ENCODE measurements at regions not wholly inside any gene's neighbourhood (a gene's known extent, or its start where the extent isn't known, plus 50 kb on each side); places are given as distances from the start of the nearest gene placed in this dataset.
"Not testable (repeated sequence)": the region's sequence is repeated elsewhere in the genome, so short reads cannot be mapped to it uniquely, and the experiment has no call there.

DNA sequence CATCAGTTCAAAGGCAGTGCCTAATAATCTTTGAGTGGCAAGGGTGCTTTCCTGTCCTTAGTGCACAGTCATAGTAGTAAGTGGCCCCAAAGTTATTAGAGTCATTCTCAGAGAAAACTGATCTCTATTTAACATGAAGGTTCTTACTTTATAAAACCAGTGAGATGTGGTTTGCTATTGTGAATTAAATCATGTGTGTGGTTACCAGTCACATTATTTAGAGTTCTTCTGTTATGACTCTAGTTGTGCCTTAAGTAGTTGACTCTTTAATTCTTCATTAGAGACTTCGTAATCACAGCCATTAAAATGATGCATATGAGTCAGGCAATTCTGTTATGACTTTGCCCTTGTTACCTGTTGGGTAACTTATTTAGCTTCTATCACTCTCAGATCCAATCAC, 1392.9 kb upstream of the ACVR2A start:
- DNase-seq (ENCODE audit: low read depth in 2 of 3, low spot score in 2 of 3) = no peak

DNA sequence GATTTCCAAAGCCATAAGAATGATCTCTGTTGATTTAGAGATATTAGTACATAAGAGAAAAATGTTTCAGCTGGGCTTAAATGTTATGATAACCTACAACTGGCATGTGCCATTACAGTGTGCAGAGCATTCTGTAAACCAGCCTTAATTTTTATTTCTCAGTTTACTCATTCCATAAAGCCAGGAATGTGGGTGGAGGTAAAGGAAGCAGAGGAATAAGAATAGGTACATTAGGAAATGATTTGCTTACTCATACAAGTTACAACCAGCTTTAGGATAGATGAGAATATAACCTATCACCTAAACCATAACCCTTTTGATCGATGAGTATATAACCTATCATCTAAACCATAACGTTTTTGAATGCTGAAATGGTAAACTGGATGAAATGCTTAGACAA, 1394.7 kb upstream of the ACVR2A start:
- DNase-seq (ENCODE audit: low read depth in 2 of 3, low spot score in 2 of 3) = no peak

DNA sequence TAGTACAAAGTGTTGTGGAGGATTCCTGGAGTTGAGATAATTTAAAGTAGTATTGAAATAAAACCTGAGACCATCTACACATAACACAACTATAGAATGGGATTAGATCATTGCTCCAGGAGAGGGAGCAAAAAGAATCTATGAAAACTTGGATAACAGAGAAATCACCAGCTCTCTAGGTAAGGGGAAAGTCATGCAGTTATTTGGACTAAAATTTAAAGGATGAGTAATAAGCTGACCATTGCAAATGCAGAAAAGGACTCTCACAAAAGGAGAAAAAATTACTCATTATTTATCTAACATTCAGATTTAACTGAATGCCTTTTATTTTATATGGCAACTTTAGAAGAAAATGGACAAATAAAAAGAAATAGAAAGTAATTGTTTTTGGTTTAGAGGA, 1399.8 kb upstream of the ACVR2A start:
- no peak for DNase-seq (ENCODE audit: low read depth in 2 of 3, low spot score in 2 of 3)

DNA sequence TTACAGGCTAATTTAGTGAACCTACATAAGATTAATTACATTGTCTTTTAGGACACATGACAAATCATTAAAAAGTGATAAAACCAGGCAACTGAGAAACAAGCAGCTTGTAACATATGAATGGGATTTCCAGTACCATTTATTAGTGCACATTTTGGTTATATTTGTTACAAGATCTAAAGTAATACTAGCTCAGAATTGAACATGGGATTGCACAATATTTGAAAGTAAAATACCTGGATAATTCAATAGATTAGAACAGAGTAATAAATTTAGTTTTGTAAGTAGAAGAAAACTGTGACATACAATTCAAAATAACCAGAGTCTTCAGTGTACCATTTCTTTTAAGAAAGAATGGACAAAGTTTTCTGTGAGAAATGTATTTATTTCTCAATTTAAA, 1400.7 kb upstream of the ACVR2A start:
- DNase-seq (ENCODE audit: low read depth in 2 of 3, low spot score in 2 of 3) = no peak

DNA sequence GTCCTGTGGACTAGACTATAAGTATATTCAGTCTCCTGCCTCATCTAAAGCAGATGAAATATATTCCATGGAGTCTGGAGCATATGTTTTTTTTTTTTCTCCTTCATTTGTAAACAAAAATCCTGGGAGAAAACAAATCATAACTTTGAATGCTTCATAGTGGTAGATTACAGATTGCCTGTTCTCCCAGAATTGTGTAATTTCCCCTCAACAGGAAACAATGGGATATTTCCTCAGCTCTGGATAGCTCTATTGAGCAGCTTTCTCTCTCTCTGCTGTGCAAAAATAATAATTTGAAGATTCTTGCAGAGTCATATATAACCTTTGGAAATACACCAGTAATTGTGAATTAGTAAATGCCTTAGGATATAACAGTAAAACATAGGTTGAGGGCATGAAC, 1406.6 kb upstream of the ACVR2A start:
- no peak for DNase-seq (ENCODE audit: low read depth in 2 of 3, low spot score in 2 of 3)

DNA sequence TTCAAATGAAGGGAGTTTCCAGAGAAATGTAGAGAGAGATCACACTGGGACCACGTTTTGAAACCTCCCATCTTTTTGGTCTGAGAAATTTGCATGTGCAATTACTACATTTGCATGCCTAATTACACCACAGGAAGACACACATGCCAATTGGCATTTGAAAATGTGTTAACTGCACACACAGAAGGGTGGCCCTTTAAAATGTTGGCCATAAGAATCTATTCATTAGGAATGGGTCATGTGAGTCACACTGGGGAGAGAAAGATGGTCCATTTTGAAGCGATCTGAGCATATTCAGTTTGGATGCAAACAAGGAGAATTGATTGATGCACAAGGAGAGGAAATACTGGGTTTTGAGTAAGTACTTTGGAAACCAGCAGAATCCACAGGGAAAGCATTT, 1407.1 kb upstream of the ACVR2A start:
- no peak for DNase-seq (ENCODE audit: low read depth in 2 of 3, low spot score in 2 of 3)

DNA sequence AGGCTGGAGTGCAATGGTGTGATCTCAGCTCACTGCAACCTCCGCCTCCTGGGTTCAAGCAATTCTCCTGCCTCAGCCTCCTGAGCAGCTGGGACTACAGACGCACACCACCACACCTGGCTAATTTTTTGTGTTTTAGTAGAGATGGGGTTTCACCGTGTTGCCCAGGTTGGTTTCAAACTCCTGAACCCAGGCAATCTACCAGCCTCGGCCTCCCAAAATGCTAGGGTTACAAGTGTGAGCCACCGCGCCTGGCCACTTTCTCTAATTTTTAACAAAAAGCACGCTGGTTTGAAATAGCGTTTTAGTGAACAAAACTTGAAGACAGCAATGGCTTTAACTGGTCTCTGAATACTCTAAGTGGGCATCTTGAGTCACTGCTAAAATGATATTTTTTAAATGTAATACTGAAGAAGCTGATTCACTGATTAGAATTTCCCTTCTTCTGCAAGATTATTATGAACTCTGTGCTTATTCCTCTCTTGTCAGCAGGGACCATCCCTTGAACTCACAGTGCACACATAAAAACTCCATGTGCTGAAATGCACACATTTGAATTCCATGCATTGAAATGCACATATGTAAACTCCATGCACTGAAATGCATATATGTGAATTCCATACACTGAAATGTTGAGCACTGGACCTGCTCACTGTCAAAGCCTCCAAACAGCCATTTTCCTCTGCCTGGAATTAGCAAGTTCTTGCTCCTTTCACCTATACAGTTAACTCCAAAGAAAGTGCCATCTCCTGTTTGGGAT, 1411.5 kb upstream of the ACVR2A start:
- DNase-seq (ENCODE audit: low read depth in 2 of 3, low spot score in 2 of 3) = no peak

DNA sequence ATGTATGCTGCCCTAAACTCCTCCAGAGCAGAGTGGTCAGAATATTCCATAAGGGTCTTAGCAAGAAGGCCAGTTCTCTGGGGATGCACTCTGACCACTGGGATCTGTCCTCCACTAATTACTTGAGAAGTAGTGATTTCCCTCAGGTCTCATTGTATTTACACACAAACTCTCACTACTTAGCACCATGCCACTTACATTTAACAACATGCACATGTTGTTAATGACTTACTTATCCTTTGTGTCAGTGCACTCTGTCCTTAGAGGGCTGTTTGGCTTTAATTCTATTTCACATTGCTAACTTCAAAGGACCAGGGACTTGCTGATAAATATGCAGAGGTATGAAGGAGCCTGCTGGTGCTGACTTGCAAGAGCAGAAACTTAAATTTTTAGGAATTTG, 1415.5 kb upstream of the ACVR2A start:
- DNase-seq (ENCODE audit: low read depth in 2 of 3, low spot score in 2 of 3) = no peak

DNA sequence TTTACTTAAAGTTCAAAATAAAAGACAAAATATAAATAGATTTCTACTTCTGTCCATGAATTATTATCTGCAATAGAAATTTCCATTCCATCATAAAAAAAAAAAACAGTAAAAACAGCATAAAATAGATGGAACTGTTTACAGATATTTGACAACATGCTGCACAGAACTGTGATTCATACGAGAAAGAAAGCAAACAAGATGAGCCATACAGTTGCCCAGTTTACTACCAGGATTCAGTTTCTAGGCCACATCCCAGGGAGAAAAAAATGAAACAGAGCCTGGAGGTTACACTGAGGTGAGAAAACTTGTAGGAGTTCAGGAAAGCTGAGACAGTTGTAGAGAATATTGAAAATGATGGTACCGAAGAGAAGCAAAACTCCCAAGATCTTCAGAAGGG, 1426.9 kb upstream of the ACVR2A start:
- no peak for DNase-seq (ENCODE audit: low read depth in 2 of 3, low spot score in 2 of 3)

DNA sequence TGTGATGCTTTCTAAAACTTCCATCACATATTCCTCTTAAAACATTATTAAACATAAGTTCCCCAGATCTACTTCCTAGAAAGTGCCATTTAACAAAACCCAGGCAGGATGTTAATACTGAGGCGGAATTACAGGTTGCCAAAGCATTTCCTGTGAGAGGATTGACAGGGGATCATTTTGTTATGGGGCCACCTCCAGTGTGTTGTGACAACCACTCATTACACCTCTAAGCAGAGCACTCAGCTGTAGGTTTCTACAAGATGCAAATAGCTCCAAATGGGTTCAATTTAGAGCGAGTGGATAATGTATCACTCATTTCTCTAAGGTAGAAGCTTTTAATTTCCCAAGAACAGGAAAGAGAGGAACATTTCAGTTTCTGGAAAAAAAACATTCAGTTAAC, 1429.5 kb upstream of the ACVR2A start:
- DNase-seq (ENCODE audit: low read depth in 2 of 3, low spot score in 2 of 3) = no peak

DNA sequence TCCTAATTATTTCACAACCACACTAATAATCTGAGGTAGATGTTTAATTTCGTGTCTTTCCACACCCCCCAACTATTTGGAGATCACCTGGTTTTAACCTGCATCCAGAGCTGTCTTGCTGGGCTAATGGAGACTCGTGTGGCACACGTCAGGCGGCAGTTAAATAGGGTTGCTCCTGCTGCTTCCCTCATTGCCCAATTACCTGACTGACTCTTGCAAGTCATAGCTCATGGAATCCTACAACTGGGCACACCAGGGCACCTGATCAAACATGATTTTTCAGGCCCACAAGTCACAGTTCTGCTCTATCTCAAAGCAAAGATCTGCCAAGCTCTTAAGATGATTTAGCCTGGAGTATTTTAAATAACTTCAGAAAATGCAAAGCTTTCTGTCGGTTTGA, 1430.4 kb upstream of the ACVR2A start:
- DNase-seq (ENCODE audit: low read depth in 2 of 3, low spot score in 2 of 3) = no peak

DNA sequence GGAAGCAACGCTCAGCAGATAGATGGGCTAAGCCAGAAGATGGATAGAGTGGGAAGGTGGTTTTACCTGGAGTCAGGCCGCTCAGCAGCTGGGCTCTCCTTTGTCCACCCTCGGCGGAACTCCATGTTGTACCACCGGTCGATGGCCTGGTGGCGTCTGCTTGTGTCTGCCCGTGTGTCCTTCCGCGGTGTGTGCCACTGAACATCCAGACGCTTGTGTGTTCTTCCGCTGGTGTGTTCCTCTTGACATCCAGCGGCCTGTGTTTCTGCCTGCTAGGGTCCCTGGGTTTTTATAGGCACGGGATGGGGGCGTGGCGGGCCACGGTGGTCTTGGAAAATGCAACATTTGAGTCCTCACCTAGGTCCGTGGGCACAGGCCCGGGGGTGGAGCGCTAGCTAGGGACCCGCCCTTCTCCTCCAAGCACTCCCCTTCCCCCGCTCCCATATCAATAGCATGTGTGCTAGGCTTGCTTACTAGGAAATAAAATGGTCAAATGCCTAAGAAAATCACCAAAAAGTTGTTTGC, 1431.7 kb upstream of the ACVR2A start:
- DNase-seq (ENCODE audit: low read depth in 2 of 3, low spot score in 2 of 3) = no peak

DNA sequence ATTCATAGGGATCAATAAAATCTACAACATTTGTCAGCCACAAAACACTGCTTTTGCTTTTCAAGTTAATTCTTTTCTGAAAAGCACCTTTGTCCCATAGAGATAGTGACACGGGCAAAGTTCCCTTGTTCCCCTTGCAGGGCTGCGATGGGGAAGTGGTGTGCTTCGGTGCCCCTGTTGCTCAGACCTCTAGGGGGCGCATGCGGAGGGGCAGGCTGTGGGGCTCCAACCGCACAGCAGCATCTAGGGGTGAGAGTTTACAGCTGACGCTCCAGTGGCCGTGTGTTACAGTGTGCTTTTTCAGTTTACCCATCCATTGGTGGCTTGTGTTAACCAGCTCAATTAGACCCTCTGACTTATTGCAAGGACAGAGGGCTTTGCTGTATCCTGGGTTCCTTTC, 1432.2 kb upstream of the ACVR2A start:
- DNase-seq (ENCODE audit: low read depth in 2 of 3, low spot score in 2 of 3) = no peak

DNA sequence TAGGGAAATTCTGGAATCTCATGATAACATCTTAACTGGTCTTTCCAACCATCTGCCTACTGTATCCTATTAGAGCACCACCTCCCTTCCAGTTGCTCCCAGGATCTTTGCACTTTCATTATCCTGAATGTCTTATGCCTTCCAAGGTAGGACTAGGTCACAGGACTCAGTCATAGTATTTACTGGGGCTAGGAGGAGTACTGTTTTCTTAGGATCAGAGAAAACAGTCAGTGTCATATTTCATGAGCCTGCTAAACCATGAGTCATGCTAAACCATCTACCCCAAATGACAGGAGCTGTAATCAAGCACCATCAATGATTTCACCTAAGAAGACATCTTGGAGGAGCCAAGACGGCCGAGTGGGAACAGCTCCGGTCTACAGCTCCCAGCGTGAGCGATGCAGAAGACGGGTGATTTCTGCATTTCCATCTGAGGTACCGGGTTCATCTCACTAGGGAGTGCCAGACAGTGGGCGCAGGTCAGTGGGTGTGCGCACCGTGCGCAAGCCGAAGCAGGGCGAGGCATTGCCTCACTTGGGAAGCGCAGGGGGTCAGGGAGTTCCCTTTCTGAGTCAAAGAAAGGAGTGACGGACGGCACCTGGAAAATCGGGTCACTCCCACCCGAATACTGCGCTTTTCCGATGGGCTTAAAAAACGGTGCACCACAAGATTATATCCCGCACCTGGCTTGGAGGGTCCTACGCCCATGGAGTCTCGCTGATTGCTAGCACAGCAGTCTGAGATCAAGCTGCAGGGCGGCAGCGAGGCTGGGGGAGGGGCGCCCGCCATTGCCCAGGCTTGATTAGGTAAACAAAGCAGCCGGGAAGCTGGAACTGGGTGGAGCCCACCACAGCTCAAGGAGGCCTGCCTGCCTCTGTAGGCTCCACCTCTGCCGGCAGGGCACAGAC, 1439.2 kb upstream of the ACVR2A start:
- not testable (repeated sequence) for DNase-seq (ENCODE audit: low read depth in 2 of 3, low spot score in 2 of 3)

DNA sequence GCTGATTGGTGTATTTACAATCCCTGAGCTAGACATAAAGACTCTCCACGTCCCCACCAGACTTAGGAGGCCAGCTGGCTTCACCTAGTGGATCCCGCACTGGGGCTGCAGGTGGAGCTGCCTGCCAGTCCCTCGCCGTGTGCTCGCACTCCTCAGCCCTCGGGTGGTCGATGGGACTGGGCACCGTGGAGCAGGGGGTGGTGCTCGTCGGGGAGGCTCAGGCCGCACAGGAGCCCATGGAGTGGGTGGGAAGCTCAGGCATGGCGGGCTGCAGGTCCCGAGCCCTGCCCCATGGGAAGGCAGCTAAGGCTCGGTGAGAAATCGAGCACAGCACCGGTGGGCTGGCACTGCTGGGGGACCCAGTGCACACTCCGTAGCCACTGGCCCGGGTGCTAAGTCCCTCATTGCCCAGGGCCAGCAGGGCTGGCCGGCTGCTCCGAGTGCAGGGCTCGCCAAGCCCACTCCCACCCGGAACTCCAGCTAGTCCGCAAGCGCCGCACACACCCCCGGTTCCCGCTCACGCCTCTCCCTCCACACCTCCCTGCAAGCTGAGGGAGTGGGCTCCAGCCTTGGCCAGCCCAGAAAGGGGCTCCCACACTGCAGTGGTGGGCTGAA, 1441.2 kb upstream of the ACVR2A start:
- not testable (repeated sequence) for DNase-seq (ENCODE audit: low read depth in 2 of 3, low spot score in 2 of 3)

DNA sequence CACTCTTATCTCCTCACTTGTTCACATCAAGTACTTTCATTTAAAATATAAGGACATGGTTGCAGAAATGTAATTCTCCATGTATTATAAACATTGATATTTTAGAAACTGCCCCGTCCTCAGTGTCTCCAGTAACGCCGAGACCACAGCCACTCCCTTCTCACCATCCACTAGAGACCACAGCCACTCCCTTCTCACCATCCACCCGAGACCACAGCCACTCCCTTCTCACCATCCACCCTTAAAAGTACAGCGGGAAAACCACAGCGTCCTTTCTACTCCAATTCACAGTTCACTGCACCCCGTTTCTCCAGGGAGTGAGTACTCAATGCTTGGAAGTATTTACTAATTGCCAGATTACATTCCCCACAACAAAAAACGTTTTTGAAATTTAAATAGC, 1452.2 kb upstream of the ACVR2A start:
- no peak for DNase-seq (ENCODE audit: low read depth in 2 of 3, low spot score in 2 of 3)

DNA sequence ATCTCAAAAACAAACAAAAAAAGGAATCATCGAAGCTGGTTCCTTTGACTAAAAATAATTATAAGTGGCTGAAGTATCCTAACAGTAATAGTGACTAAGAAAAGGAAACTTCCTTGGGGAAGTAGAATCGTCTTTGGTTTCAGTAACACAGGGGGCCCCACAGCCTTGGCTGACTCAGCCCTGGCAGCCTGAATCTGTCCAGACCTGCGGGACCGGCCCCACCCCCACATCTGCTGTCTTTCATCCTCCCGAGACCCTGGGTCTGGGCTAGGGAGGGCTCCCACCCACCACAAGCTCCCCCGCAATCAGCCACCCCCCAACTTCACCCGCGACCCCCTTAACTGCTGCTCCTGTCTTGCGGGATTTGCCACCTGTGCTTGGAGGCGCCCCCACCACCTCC, 1452.6 kb upstream of the ACVR2A start:
- no peak for DNase-seq (ENCODE audit: low read depth in 2 of 3, low spot score in 2 of 3)

DNA sequence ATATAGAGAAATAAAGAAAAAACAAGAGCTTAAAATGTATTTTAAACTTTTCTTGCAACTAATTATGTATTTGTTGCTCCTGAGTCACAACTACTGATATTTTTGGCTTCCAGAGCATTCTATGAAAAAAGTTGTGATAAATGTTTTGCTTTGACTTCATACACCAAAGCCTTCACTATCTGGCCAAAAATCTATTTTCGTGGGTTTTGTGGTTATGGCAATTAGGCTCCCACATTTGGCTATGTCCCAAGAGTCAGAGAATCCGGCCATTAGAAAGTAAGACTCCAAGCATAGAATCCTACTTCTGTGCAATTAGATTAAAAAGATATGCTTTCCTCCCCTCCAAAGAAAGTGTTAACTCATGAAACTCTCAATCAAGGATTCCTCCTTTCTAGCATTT, 1456.1 kb upstream of the ACVR2A start:
- no peak for DNase-seq (ENCODE audit: low read depth in 2 of 3, low spot score in 2 of 3)

DNA sequence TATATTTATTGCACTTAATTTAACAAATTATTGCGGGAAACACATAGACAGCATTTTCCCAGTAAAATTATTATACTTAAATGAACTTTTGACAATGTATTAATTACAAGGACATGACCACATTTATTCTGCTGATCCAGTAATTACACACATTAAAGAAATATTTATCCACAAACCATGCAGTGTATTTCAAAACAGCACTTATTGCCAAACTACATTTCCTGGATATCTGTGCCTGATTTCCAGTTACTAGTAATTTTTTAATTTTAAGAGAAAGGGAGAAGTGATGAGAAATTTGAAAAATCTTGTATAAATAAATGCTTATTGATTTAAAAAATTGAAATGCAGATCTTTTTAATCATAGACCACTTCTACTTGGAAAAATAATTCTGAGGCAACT, 1458.7 kb upstream of the ACVR2A start:
- DNase-seq (ENCODE audit: low read depth in 2 of 3, low spot score in 2 of 3) = no peak

DNA sequence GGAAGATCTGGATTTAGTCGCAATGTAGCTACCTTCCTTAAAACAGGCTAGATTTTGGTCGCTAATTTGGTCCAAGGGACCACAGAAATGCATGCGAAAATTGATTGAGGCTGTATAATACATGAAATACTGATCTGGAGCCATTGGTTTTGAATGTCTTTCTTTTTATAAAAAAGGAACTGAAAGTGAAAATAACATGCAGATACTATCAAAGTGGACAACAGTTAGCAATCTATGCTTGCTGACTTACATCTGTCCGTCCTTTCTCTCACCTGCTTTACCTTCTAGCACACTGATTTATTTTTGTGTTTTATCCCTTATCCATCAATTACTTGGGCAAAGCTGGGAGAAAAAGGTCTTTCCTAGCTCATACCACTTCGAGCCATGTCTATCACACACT, 1459.8 kb upstream of the ACVR2A start:
- no peak for DNase-seq (ENCODE audit: low read depth in 2 of 3, low spot score in 2 of 3)

DNA sequence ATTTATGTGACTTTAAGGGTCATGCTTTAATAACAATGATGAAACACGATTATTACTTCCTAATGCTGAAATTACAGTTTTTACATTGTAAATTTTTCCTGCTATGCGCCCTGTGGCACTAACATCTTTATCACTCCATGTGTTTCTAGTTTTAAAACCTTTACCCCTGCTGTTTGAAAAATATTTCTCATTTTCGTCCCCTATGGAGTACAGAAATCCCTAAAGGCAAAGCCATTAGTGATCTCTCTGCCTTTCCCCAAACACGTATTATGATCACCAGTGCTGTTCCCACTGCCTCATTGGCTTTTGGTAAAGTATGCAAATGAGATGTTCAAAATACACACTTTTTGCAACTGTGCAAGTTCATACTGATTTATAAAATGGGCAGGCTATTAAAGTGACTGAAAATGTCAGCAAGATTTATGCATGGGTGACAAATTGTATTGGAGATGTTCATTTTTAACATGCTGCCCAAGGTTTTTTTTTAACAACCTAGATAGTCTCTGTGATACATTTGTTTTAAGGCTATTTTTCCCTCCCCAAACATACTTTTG, 1468.2 kb upstream of the ACVR2A start:
- DNase-seq (ENCODE audit: low read depth in 2 of 3, low spot score in 2 of 3) = no peak

DNA sequence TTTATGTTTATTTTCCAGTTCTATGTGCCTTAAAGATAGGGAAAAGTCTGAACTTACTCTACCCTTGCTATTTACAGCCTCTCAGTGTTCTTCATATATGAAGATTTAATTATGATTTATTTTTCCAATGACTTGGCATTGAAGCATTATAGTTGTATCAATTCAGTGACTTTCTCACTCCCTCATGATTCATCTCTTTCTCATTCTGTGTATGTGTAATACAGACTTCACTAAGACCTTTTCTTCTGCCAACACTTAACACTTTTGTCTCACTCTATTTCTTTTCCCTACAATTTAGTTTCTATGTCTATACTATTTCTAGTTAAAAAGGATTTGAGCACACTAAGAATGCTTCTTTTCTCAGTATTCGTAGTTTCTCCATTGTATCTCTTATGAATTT, 1470.3 kb upstream of the ACVR2A start:
- DNase-seq (ENCODE audit: low read depth in 2 of 3, low spot score in 2 of 3) = no peak

All from activated CD8-positive, alpha-beta memory T cell treated with anti-CD3 and anti-CD28 coated beads for 48 hours (primary cell).